Heart left ventricle (tissue), 16 donors: ENCODE measurements at regions not wholly inside any gene's neighbourhood (a gene's known extent, or its start where the extent isn't known, plus 50 kb on each side); places are given as distances from the start of the nearest gene placed in this dataset.

Experiments used
- ATAC-seq, 4 donors: fragments of 200-7000 bp; cut with Tn5 transposase; one replicate each; pipeline ENCODE4 v1.9.1; 2020 to 2022; ENCODE audit warnings: moderate library complexity in 4 of 4, mild to moderate bottlenecking in 3 of 4, moderate number of reproducible peaks in 1 of 4
- DNase-seq, 5 donors: peaks; one replicate each; pipeline ENCODE4 v3.0.0-alpha.2; 2020
- H3K27ac ChIP-seq, 12 donors: fragments of 200-600 bp; sonication (generic) in 4 of 12; one replicate each; pipeline versions ENCODE4 v1.5.0 to v1.8.0; 2016 to 2022; ENCODE audit warnings: mild to moderate bottlenecking in 2 of 12
- H3K27me3 ChIP-seq, 9 donors: fragments of 200-600 bp; sonication (generic) in 2 of 9; one replicate each; pipeline versions ENCODE4 v1.5.1 to v1.8.0; 2016 to 2022; ENCODE audit warnings: mild to moderate bottlenecking in 3 of 9
- H3K36me3 ChIP-seq, 9 donors: fragments of 200-600 bp; sonication (generic) in 2 of 9; one replicate each; pipeline versions ENCODE4 v1.5.0 to v1.8.0; 2018 to 2022; ENCODE audit warnings: mild to moderate bottlenecking in 2 of 9
- H3K4me1 ChIP-seq, 12 donors: fragments of 200-600 bp; sonication (generic) in 4 of 12; one replicate each; pipeline versions ENCODE4 v1.5.0 to v1.8.0; 2016 to 2022; ENCODE audit warnings: mild to moderate bottlenecking in 3 of 12
- H3K4me3 ChIP-seq, 12 donors: fragments of 200-600 bp; sonication (generic) in 4 of 12; one replicate each; pipeline versions ENCODE4 v1.5.0 to v1.8.0; 2017 to 2022; ENCODE audit warnings: mild to moderate bottlenecking in 9 of 12, moderate library complexity in 4 of 12
- H3K9me3 ChIP-seq, 12 donors: fragments of 200-600 bp; sonication (generic) in 4 of 12; one replicate each; pipeline versions ENCODE4 v1.5.0 to v1.8.0; 2016 to 2022; ENCODE audit warnings: mild to moderate bottlenecking in 1 of 12
- POLR2A ChIP-seq, 2 donors: fragments of 450-650 bp; IDR thresholded peaks; one replicate each; pipeline ENCODE4 v1.6.1; 2017; ENCODE audit warnings: antibody characterized with exemption in 2 of 2, mild to moderate bottlenecking in 2 of 2, moderate library complexity in 2 of 2
- WGBS, 4 donors: extraction: QIAGEN DNeasy Blood & Tissue Kit in 2 of 4; methylation state at CpG; one replicate each; pipeline versions ENCODE4 v1.1.5 to v1.1.7; 2013 to 2018; 5-methylcytosine and 5-hydroxymethylcytosine counted together
- intact Hi-C, 10 donors: fragments of 100-400 bp; cut with DNase I; formaldehyde crosslinking; loops; one replicate each; pipeline versions ENCODE4 v1.11.1 to v1.14.2; 2022
- TF ChIP-seq, protein P1 (sequence below), 12 donors: fragments of 200-600 bp; sonication (generic) in 4 of 12; IDR thresholded peaks; one replicate each; pipeline versions ENCODE4 v1.5.0 to v1.8.0; 2018 to 2022; ENCODE audit warnings: antibody characterized with exemption in 12 of 12, mild to moderate bottlenecking in 5 of 12
- donor health status: ischemic (EF 13 %, LVEDD 7.1; RV severe dilation, severe dysfunction).
- donor health status: healthy with polysubstance abuse.
- donor health status: DM: no; HTN: yes; CAD: no.
- donor health status: DM: no; HTN: no; CAD: no.
- donor health status: ischemic (EF 25% LVEDD 6.9; RV normal size, moderate dysfunction).
- donor health status: ischemic (EF 25% LVEDD 5.7; RV mildly dilated, moderate dysfunction).
- donor health status: healthy.
- donor health status: DM: yes; HTN: yes; CAD: no.
- donor health status: ischemic (EF 35%, LVEDD 5.7; RV mildly dilated, moderate dysfunction).
- donor health status: nonischemic (EF 11% LVEDD 7.7; RV severe dilation, severe dysfunction).
- donor health status: DM: yes; HTN: yes; CAD: no.
- donor health status: PGD.
- donor health status: ischemic (EF 29% LVEDD 5.4; RV normal size, mild dysfunction).
- donor health status: nonischemic (EF 23%, LVEDD 6.1; RV moderate dilation, normal function).

DNA sequence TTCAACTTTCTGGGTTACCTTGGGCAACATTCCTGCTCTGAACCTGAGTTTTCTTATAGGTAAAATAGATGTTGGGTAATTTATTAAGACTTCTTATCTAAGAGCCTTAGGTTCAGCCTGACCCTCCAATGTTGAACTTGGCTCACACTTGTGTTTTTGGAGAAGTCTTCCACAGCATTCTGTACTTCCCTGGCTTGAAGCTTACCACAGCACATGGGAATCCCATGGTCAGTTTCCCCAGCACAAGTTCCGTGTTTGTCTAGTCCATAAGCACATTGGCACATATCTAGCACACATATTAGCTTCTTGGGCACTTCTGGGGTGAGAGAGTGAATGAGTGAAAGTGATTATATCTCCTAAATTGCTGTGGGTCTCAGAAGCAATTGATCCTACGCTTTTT lies 782.5 kb upstream of the HS6ST1 start:
- DNase-seq: no peak
- ATAC-seq: no peak
- no peaks in the 10 kb centered on the region for H3K36me3 ChIP-seq
- H3K4me3 ChIP-seq: no peak overlapping the region
- 73 to 85% (median 81%) methylated on average over 2 of the region's 2 CpGs for WGBS, 4 donors
- no peaks in the 10 kb centered on the region for H3K4me1 ChIP-seq
- H3K9me3 ChIP-seq: no peaks in the 10 kb centered on the region
- H3K27ac ChIP-seq: no peak overlapping the region
- intact Hi-C loops: no loop called here
- TF ChIP-seq POLR2A (IDR thresholded peaks at IDR 0.05): no peak
- TF ChIP-seq, protein P1, sequence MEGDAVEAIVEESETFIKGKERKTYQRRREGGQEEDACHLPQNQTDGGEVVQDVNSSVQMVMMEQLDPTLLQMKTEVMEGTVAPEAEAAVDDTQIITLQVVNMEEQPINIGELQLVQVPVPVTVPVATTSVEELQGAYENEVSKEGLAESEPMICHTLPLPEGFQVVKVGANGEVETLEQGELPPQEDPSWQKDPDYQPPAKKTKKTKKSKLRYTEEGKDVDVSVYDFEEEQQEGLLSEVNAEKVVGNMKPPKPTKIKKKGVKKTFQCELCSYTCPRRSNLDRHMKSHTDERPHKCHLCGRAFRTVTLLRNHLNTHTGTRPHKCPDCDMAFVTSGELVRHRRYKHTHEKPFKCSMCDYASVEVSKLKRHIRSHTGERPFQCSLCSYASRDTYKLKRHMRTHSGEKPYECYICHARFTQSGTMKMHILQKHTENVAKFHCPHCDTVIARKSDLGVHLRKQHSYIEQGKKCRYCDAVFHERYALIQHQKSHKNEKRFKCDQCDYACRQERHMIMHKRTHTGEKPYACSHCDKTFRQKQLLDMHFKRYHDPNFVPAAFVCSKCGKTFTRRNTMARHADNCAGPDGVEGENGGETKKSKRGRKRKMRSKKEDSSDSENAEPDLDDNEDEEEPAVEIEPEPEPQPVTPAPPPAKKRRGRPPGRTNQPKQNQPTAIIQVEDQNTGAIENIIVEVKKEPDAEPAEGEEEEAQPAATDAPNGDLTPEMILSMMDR (IDR thresholded peaks at IDR 0.05): no peak
- peaks cover 0 to 4% (median 0%) of the 10 kb centered on the region in 9 donors for H3K27me3 ChIP-seq

DNA sequence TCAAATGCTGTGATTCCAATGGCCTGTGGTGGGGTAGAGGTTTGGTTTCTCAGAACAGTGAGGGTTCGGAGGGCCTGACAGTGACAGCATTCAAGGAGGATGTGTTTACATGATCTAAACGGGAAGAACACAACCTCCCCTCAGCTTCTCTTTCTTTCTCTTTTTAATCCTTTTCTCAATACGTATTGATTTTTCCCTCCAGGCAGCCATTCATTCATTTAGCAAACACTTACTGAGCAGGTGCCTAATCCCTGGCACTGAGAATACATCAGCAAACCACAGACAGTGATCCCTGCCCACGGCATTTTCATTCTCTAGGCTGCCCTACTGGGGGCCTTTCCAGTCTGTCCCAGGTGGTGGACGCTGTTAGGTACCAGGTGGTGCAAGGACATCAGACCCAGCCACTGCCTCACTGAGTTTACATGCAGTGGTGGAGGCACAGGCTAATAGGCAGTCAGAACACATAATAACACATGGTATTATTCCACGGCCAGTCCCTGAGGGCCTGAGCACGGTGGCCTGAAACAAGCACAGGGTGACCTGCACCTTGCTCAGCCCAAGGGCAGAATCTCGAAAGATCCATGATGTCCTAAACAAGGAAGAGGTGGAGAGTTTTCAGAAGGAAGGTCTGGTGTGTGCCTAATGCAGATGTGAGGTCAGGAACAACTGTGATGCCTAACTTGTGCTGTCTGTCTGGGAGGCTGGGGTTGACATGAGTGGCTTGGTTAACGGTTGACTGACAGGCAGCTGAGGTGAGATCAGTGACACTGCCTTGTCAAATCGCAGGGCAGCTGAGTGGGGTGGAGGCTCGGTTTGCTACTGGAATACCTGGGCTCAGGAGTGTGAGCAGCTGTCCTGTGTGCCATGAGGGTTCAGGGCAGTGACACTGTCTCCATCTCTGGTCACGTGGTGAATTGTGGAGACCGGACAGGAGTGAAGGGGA lies 785.5 kb upstream of the HS6ST1 start:
- no peaks in the 10 kb centered on the region for H3K9me3 ChIP-seq
- 83 to 87% (median 86%) methylated on average over 13 of the region's 13 CpGs for WGBS, 4 donors
- H3K27me3 ChIP-seq: peaks cover 0 to 4% (median 0%) of the 10 kb centered on the region in 9 donors
- TF ChIP-seq, protein P1 (IDR thresholded peaks at IDR 0.05): no peak
- TF ChIP-seq POLR2A (IDR thresholded peaks at IDR 0.05): no peak
- H3K4me1 ChIP-seq: no peaks in the 10 kb centered on the region
- ATAC-seq (no peak), DNase-seq (no peak)
- no peak overlapping the region for H3K27ac ChIP-seq
- no peak overlapping the region for H3K4me3 ChIP-seq
- H3K36me3 ChIP-seq: no peaks in the 10 kb centered on the region
- intact Hi-C loops: no loop called here

DNA sequence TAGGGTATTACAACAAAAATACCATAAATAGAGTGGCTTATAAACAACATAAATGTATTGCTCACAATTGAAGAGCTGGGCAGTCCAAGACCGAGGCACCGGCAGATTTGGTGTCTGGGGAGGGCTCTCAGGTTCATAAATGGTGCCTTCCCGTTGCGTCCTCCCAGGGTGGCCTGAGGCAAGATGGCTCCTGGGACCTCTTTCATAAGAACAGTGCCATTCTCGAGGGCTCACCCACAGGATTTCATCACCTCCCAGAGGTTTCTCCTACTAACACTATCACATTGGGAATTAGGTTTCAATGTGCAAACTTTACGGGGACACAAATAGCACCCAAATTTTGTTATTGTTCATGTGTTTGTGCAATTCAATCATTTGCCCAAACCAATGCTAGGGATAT lies 793.5 kb upstream of the HS6ST1 start:
- no peak for DNase-seq
- intact Hi-C loops: no loop called here
- 92 to 97% (median 93%) methylated on average over 6 of the region's 6 CpGs for WGBS, 4 donors
- Histone ChIP-seq H3K4me1 (no peaks in the 10 kb centered on the region), H3K9me3 (no peaks in the 10 kb centered on the region), H3K36me3 (no peaks in the 10 kb centered on the region), H3K27me3 (no peaks in the 10 kb centered on the region), H3K4me3 (no peak overlapping the region), H3K27ac (no peak overlapping the region)
- TF ChIP-seq, protein P1 (IDR thresholded peaks at IDR 0.05): no peak
- no peak for TF ChIP-seq POLR2A (IDR thresholded peaks at IDR 0.05)
- no peak for ATAC-seq

DNA sequence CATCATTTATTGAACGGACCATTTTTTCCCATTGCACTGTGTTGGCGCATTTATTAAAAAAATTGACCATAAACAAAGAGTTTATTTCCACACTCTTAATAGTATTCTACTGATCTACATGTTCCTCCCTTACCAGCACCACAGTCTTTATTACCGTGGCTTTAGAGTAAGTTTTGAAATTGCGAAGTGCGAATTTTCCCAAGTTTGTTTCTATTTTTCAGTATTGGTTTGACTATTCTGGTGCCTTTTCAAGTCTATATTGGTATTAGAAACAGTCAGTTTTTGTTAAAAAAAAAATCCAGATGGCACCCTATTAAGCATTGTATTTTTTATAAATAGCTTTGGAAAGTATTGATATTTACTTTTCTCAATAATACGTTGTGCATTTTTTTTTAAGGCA lies 795.1 kb upstream of the HS6ST1 start:
- no peaks in the 10 kb centered on the region for H3K27me3 ChIP-seq
- ATAC-seq: no peak
- TF ChIP-seq, protein P1 (IDR thresholded peaks at IDR 0.05): no peak
- no peak for TF ChIP-seq POLR2A (IDR thresholded peaks at IDR 0.05)
- H3K36me3 ChIP-seq: no peaks in the 10 kb centered on the region
- DNase-seq: no peak
- WGBS, 4 donors: 93 to 97% (median 95%) methylated on average over 6 of the region's 6 CpGs
- intact Hi-C loops: no loop called here
- H3K4me3 ChIP-seq: no peak overlapping the region
- H3K27ac ChIP-seq: no peak overlapping the region
- no peaks in the 10 kb centered on the region for H3K9me3 ChIP-seq
- H3K4me1 ChIP-seq: peaks cover 0 to 3% (median 0%) of the 10 kb centered on the region in 12 donors
